HG03442 (cell line): ENCODE measurements at regions not wholly inside any gene's neighbourhood (a gene's known extent, or its start where the extent isn't known, plus 50 kb on each side); places are given as distances from the start of the nearest gene placed in this dataset.
"Not testable (repeated sequence)": the region's sequence is repeated elsewhere in the genome, so short reads cannot be mapped to it uniquely, and the experiment has no call there.

Source experiments
- ATAC-seq: cut with Tn5 transposase; IDR thresholded peaks from one replicate; pipeline ENCODE4 v1.9.1; 2021; ENCODE audit warnings: mild to moderate bottlenecking, moderate library complexity; ENCODE audit not compliant: unreplicated experiment

DNA sequence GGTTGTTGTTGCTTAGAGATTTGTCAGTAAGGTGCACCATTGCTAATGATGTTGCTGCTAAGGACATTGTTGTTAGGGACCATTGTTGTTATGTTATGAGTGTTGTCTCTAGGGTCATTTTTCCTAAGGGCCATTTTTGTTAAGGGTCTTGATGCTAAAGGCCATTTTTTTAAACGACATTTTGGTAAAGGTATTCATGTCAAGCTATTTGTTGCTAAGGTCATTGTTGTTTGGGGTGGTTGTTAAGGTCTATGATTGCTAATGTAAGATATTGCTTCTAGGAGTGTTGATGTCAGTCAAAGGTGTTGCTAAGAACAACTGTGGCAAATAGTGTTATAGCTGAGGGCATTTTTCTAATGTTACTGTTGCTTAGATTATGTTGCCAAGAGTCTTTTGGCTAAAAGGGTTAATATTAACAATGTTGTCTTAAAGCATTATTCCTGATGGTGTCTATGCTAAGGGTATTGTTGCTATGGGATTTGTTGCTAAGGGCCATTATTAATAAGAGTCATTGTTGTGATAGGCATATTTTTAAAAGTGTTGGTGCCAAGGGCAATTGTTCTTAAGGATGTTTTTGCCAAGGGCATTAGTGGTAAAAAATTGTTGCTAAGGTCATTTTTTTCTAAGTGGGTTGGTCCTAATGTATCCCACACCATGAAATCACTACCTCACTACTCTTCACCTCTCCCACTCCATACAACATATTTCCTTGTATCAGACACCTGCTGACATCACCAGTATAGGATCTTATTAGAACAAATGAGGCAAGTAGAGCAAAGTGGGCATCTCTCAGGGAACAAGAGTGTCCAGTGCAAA is 56.2 kb downstream of the SPATA31A6 start:
- ATAC-seq = not testable (repeated sequence)

DNA sequence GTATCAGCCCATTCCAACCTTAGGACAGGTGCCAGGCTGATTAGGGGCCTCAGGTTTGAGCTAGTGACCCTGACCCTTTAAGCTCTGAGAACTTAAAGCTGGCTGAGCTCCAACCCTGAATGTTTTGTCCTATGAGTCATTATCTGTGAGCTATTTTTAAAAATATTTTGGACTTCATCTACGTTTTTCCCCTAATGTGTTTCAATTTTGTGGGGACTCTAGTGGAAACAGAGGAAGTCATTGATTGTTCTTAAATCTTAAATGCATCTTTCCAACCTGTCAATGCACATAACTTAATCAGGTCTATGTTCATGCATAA is 56.8 kb downstream of the SPATA31A6 start:
- ATAC-seq = not testable (repeated sequence)

- ATAC-seq = not testable (repeated sequence)
Observed at GRCh38 chr9:42243211-42243610, 59.8 kb downstream of the SPATA31A6 start.

DNA sequence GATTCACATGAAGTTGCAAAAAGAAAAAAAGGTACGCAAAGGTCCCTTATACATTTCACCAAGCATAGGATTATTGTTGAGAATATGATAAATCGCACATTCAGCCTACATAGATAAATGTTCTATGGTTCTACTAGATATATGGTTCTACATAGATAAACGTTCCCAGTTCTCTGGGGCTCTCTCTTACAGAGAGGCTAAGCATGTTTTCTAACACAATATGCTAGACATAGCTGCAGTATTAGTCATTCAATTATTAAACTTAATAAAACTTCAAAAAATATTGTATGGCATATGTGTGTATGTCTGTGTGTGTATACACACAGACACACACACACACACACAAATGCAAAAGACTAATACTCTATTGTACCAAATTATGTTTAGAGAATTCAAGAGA is 60.4 kb downstream of the SPATA31A6 start:
- not testable (repeated sequence) for ATAC-seq

- not testable (repeated sequence) for ATAC-seq
Observed at GRCh38 chr9:42268729-42269128, 85.3 kb downstream of the SPATA31A6 start.

- ATAC-seq = not testable (repeated sequence)
Observed at GRCh38 chr9:42269171-42269570, 85.7 kb downstream of the SPATA31A6 start.

DNA sequence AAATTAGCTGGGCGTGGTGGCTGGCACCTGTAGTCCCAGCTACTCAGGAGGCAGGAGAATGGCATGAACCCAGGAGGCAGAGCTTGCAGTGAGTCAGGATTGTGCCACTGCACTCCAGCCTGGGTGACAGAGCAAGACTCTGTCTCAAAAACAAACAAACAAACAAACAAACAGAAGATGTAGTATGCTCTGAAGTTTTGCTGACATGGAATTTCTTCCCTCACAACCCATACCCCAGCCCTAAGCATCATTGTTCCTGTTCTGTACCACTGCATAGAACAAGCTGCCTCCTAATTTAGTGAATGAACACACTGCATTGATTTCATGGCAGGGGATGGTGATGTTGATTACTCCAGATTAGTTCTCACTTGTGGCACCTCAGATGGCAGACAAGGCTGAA is 89.7 kb downstream of the SPATA31A6 start:
- not testable (repeated sequence) for ATAC-seq

DNA sequence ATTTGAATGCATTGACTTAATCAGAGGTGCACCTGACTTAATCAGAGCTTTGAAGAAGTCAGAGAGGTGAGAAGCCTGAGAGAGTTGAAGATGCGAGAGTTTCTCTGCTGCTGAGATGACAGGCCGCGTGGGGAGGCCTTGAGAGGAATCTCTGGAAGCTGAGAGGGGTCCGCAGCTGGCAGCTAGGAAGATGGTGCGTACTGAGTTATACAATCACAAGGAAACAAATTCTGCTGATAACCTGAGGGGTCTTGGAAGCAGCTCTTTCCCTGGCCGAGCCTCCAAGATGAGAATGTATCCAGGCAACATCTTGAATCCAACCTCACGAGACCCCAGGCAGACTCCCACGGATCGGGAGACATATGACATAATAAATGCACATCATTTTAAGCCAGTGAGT is 91.7 kb downstream of the SPATA31A6 start:
- no peak for ATAC-seq

GRCh38 chr9:42282531-42283178 is 99.2 kb downstream of the SPATA31A6 start:
- not testable (repeated sequence) for ATAC-seq

- not testable (repeated sequence) for ATAC-seq
Observed at GRCh38 chr9:42283179-42283543, 99.7 kb downstream of the SPATA31A6 start.

- ATAC-seq = not testable (repeated sequence)
Observed at GRCh38 chr9:42286145-42286845, 102.8 kb downstream of the SPATA31A6 start.

GRCh38 chr9:42288002-42288864 is 104.8 kb downstream of the SPATA31A6 start:
- not testable (repeated sequence) for ATAC-seq

GRCh38 chr9:42288865-42289229 is 105.4 kb downstream of the SPATA31A6 start:
- ATAC-seq = not testable (repeated sequence)

DNA sequence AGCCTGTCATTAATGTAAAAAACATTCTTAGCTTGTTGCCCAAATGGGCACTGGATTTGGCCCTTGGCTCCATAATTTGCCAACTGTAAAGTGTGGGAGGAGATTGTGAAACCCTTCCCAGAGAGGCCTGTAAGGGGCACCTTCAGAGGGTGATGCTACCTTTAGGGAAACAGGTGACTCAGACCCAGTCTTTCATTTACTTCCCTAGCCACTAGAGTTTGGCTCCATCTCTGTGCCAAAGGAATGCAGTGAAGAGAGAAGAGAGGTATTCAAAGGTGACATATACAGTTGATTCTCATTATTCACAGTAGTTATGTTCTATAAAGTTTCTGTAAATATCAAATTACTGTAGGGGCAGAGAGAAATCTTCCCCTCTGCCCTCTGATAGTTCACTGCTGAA is 116.7 kb downstream of the SPATA31A6 start:
- ATAC-seq = not testable (repeated sequence)

DNA sequence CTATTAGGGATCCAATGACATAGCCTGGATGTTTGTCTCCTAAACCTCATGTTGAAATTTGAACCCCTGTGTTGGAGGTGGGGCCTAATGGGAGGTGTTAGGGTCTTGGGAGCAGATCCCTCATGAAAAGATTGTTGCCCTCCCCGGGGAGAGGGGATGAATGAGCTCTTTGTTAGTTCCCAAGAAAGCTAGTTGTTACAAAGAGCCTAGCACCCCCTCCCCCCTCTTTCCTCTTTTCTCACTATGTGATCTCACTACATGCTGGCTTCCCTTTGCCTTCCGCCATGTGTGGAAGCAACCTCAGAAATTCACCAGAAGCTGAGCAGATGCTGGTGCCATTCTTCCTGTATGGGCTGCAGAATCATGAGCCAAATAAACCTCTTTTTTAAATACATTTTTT is 123.2 kb downstream of the SPATA31A6 start:
- not testable (repeated sequence) for ATAC-seq

DNA sequence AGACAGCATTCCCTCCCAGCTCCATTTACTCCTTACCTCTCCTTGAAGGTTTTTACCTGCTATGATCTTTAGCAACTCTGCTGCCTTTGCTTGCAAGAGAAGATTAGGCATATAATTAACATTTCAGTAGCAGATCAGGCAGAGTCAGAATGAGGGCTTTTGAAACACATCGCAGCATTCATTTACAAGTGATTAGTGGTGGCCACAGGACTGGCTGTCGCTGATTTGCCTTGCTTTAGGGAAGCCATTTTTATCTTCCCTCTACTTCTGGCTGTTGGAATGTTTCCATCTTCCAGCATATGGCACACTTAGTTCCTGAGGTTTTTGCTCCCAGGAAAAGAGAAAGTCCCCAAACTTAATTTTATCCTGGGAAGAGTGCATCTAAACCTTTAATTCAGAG is 124.0 kb downstream of the SPATA31A6 start:
- ATAC-seq = not testable (repeated sequence)

GRCh38 chr9:42310972-42311371 is 127.5 kb downstream of the SPATA31A6 start:
- ATAC-seq = not testable (repeated sequence)

DNA sequence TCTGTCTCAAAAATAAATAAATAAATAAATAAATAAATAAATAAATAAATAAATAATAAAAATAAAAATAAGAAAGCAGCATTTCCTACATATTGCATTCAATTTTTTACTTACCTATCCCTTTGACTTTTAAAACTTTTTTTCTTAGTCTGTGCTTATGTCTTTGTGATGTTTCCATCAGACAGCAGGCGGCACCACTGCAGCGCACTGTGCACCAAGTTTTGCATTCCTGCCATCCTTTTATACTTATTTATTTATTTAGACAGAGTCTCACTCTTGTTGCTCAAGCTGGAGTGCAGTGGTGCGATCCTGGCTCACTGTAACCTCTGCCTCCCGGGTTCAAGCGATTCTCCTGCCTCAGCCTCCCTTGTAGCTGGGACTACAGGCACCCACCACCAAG is 132.6 kb downstream of the SPATA31A6 start:
- ATAC-seq = not testable (repeated sequence)

DNA sequence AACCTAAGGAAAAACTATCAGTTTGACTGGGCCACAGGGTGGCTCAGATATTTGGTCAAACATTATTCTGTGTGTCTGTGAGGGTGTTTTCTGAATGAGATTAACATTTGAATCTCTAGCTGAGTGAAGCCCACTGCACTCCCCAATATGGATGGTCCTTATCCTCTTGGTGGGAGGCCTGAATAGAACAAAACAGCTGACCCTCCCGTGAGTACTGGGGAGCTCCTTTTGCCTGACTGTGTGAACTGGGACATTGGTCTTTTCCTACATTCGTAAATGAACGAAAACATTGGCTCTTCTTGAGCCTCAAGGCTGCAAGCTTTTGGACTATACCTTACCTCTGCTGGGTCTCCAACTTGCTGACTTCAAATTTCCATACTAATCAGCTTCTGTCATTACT is 134.2 kb downstream of the SPATA31A6 start:
- ATAC-seq = not testable (repeated sequence)

DNA sequence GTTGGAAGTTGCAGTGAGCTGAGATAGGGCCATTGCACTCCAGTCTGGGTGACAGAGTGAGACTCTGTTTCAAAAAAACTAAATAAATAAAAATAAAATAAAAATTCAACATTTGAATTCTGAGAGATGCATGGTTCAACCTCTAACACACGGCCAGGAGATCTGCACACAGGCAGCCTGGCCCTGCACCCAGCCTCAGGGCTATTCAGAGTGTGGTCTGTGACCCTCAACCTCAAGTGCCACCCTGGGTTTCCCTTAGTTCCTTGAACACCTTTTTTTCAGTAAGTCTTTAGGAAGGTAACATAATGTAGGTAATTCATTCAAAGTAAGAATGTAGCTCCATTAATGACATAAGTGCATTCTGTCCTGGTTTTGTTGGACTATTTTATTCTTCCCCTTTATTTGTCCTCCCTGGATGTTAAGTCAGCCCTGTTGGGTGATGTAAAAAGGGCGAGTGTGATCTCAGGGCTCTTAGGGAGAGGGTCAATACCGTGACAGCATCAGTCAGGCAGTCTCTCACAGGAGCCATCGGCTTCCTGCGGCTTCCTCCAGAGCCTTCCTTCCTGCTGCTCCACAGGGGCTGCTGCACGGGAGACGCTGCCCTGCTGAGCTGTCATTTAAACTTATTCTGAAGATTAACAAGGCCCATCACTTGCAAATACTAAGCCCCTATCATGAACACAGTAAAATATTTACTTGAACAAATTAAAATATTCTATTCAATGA is 139.8 kb downstream of the SPATA31A6 start:
- not testable (repeated sequence) for ATAC-seq
